ENCODE measurements at regions not wholly inside any gene's neighbourhood (a gene's known extent, or its start where the extent isn't known, plus 50 kb on each side); places are given as distances from the start of the nearest gene placed in this dataset.
A peak's percentile ranks its signal among the peaks of the same experiment; 100 is the strongest.
"Not testable (repeated sequence)": the region's sequence is repeated elsewhere in the genome, so short reads cannot be mapped to it uniquely, and the experiment has no call there.

DNA sequence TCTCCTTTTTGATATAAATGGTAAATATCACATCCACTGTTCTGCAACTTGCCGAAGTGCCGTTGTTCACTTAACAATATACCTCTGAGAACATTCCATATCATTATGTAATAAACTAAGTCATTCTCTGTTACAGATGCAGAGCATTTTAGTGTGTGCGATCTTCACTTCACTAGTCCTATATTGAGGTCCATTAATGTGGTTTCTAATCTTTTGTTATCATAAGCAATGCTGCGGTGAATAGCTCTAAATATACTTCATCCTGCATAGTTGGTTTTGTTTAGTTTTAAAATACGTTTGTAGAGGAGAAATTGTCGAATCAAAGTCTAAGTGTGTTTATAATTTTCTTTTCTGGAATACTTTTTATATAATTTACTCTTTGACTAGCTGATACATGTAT, 280.3 kb upstream of the TRIB2 start:
- DNase-seq = no peak

DNA sequence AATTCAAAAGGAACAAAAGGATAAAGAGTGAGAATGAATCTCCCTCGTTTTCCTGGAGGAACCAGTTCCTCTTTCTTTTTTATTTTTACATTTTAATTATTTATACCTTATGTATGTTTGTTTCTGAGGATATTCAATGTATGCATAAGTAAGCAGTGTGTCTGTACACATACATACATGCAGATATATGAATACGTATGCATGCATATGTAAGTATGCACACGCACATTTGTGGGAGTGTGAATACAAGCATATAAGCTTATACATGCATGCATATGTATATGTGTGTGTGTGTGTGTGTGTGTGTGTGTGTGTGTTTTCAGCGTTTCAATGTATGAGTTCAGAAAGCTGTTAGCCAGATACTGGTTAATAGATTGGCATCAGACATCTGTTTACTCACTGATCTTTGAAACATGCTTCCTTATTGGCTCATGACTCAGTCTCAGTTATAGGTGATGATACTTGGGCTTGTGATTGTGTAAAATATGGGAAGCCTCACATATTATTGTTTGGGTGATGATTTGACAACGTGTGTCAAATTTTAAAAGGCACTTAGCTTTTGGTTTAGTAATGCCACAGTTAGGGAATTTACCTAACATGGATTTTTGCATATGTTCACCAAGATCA, 279.7 kb upstream of the TRIB2 start:
- DNase-seq = no peak

DNA sequence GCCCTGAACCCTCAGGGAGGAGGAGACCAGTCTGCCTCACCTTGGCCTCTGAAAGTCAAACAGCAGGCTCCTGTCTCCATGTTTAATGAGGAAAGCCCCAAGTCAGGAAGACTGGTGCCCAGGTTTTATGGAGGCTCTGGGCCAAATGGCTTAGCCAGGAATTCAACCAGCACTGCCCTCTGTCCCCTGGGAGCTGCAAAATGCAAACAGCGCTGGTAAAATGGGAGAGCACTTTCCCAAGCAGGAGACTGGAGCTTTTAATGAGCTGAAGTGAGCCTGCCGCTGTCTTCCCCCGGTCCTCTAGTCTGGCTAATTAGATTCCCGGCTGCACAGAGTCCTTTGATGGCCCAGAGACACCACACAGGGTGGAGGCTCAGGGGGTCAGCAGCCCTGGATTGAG, 276.0 kb upstream of the TRIB2 start:
- no peak for DNase-seq

DNA sequence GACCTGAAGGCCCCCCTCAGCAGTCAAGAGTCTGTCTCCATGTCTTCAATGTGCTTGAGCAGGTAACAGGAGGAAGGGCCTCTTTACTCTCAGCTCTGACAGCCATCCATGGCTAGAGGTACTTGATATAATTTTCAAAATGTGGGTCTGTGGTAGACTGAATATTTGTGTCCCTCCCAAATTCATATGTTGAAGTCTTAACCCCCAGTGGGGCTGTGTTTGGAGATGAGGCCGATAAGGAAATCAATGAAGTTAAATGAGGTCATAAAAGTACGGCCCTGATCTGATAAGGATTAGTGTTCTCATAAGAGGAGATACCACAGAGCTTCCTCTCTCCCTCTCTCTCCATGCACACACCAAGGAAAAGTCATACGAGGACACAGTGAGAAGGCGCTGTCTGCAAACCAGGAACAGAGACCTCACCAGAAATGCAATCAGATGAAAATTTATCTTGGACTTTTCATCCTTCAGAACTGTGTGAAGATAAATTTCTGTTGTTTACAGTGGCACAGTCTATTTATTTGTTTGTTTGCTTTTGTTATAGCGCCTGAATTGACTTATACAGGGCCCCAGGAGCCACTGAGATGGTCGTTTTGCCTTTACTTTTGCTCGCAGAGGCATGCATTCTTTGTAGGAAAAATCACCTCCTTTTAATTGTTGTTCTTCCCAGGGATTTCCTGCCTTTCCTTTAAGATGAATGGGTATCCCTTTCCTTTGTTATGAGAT, 274.8 kb upstream of the TRIB2 start:
- no peak for DNase-seq

DNA sequence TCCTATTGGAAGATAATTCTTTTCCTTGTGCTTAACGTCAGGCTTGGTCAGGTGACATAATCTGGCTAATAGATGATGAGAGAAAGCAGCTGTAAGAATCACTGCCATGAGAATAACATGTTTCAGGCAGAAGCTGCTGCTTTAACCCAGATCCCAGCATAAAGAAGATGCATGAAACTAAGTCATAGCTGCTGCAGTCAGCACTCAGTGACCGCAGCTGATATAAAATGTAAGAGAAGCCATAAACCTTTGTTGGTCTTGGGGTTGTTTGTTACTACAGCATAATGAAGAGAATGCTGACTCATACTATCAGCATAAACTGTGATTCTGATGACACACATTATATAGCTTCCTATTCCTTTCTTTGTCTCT, 274.3 kb upstream of the TRIB2 start:
- no peak for DNase-seq

DNA sequence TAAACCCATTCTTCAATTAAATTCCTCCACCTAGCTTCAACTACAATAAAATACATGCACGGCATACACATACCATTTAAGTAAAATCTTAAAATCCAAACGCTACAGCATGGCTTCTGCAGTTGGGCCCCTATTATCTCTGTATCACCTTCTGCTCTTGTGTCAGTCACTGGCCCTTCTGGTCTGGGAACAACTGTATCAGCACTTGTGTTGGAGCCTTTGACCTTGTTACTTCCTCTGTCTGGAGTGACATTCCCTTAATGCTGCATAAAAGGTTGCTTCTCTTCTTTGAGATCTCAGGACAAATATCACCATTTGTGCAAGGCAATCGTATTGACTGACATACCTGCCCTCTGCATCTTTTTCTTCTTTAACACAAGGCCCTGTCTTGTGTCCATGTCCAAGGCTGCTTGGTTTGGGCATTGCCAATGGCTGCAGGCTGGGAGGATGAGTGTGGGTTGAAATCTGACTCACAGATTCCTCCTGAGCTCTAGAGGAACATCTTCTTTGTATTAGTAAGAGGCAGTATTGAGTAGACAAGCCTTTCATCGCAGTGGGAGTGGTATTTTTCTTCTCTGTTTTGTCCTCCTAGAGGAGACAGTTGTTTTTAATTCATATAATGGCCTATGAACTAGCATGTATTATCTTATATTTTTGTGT, 267.8 kb upstream of the TRIB2 start:
- no peak for DNase-seq

DNA sequence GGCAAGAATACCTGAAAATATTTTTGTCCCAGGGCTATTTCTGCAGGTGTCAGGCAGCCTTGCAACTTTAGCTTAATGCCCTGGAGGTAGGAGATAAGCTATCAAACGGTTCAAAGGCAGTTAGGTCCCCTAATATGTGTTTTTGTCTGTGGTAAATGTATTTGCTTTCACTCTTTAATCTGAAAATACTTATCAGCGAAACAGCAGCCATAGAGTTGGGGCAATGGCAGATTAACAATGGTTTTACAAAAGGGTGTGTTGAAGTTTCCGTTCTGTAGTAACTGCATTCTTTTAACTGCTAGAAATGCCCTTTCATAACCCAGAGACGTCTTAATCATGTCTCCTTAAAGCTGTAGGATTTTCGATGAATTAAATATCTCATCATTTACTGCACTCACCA, 265.0 kb upstream of the TRIB2 start:
- DNase-seq = no peak

DNA sequence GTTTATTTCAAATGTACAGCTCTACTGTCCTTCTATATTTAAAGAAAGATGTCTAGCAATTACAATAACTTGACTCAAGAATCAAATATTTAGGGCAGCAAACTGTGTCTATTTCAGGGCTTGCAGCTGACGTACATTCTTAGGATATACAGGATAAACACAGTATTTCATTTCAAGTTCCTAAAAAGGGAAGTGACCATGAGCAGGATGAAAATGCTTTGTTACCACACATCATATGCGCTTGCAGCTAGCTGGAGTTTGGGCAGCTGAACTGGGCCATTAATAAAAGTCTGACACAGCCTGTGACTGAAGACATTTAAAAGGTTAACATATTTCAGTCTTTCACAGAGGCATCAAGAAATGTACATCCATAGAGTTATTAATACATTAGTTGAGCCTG, 264.6 kb upstream of the TRIB2 start:
- DNase-seq = no peak

DNA sequence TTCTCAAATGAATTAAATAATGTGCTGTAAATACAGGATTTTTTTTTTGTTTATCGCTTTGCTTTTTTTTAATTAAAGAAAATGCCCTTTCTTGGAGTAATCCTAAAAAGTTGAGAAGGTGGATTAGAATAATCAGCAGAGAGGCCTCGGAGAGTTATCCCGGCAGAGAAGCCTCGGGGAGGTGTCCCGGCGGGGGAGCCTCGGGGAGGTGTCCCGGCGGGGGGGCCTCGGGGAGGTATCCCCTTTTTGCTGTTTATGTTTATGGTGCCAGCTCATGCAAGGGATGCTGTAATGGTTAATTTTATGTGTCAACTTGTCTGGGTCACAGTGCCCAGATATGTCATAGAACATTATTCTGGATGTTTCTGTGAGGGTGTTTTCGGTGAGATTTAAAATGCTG, 263.0 kb upstream of the TRIB2 start:
- DNase-seq = no peak

DNA sequence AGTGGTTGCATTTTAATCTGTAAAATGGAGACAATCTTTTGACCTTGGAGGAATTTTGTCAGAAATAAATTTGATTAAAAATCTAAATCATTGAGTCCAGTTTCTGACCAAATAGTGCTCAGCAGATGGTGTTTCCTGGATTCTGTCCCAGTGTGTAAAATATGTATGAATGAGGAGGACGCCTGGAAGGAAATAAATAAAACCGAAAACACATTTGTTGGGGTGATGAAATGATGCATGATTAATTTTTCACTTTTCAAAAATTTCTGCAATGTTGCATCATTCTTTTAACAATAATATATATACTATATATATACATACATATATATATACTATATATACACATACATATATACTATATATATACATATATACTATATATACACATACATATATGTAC, 261.1 kb upstream of the TRIB2 start:
- DNase-seq = no peak

DNA sequence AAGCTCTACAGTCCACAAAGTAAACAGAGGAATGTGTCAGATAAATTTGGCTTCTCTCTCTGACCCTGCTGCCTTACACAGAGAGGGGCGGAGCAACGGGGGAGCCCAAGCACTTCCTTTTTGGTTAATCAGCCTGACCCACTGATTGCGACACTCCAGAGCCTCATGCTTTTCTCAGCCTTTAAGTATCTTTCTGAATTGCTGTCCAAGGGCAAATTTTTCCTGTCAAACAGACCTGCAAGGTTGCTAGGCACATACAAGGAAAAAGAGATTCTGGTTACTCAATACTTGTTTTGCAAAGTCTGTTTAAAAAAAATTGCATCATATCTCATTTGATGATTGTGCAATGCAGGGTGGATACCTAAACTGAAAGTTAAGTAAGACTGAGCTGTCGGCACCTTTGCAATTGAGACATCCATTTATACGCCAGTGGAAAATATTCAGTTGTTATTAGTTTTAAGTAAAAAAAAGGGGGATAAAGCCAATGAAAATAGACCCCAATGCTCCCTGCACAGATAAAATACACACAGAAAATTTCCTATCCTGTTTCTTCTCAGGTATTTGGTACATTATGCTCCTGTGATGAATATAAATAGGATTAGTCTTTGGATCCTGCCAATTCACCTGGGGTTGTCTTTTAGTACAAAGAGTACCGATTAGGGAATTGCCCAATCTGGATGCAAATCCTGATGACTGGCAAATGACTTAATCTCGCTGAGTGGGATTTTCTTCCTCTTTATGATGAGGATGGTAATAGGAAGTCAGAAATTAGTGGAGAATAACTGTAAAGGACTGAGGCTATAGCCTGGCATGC, 260.2 kb upstream of the TRIB2 start:
- DNase-seq = peak; percentile 54

DNA sequence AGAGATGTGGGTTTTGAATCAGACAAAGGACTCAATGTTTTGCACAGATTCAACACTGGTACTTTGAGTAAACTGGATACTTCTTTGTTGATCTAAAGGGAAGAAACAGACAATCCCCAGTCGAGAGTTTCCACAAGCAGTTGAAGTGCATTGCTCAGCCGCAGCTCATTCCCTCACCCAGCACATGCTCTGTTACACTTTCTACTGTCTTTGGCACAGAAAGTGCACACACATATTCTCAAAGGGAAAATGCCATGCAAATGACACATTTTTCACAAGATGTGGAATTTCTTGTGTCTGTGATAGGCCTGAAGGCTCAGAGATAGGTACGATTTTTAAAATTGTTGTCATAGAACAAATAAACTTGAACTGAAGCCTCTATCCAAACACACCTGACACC, 258.9 kb upstream of the TRIB2 start:
- no peak for DNase-seq

DNA sequence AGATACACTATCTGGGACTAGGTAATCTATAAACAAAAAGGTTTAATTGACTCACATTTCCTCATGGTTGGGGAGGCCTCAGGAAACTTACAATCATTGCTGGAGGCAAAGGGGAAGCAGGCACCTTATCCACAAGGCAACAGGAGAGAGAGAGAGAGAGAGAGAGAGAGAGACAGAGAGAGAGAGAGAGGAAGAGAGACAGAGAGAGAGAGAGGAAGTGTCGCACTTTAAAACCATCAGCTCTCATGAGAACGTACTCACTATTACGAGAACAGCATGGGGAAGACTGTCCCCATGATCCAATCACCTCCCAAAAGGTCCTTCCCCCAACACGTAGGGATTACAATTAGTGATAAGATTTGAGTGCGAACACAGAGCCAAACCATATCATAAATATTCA, 253.5 kb upstream of the TRIB2 start:
- DNase-seq = no peak

DNA sequence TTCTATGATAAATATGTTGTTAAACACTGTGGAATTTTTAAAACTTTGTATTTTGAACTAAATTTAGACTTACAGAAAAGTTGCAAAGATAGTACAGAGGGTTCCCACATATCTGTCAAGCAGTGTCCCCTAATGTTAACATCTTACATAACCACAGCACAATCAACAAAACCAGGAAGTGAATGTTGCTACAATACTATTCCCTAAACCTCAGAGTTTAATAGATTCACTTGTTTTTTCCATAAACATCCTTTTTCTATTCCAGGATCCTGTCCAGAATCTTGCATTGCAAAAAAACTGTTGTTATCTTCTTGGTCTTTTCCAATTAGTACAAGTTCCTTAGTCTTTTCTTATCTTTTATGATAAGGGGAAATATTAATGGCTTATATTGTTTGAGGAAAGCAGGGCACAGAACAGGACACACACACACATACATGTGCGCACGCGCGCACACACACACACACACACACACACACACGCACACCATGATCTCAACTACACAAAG, 251.1 kb upstream of the TRIB2 start:
- no peak for DNase-seq

DNA sequence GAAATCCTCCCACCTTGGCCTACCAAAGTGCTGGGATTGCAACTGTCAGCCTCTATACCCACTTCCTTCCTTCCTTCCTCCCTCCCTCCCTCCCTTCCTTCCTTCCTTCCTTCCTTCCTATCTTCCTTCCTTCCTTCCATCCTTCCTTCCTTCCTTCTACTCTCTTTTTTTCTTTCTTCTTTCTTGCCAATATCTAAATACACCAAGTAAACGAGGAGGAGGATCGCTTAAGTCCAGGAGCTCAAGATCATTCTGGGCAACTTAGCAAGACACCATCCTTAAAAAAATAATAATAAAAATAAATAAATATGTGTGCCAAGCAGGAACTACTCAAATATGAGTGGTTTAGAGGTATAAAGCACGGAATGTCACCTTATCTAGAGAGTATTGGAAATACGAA, 249.4 kb upstream of the TRIB2 start:
- DNase-seq = no peak

DNA sequence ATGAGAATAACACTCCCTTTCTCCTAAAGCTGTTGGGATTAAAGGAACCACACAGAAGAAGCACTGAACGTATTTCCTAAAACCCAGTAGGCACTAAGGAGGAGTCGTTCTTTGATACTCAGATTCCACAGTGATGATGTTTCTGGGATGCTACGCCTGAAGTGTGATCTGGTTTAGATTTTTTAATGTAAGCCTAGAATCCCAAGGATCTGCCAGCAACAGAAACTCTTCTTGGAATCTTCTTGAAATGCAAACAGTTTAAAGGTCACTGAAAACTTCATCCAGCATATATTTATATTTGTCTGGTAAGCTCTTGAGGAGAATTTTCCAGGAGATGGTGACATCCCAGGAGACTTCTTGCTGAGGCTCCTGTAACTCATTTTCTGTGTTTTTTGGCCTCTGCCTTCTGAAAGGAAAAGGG, 247.6 kb upstream of the TRIB2 start:
- no peak for DNase-seq

DNA sequence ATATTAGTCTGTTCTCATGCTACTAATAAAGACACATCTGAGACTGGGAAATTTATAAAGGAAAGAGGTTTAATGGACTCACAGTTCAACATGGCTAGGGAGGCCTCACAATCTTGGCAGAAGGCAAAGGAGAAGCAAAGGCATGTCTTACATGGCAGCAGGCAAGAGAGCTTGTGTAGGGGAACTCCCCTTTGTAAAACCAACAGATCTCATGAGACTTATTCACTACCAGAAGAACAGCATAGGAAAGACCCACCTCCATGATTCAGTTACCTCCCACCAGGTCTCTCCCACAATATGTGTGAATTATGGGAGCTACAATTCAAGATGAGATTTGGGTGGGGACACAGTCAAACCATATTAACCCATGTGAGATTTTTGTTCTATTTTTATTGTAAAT, 244.5 kb upstream of the TRIB2 start:
- DNase-seq = not testable (repeated sequence)

DNA sequence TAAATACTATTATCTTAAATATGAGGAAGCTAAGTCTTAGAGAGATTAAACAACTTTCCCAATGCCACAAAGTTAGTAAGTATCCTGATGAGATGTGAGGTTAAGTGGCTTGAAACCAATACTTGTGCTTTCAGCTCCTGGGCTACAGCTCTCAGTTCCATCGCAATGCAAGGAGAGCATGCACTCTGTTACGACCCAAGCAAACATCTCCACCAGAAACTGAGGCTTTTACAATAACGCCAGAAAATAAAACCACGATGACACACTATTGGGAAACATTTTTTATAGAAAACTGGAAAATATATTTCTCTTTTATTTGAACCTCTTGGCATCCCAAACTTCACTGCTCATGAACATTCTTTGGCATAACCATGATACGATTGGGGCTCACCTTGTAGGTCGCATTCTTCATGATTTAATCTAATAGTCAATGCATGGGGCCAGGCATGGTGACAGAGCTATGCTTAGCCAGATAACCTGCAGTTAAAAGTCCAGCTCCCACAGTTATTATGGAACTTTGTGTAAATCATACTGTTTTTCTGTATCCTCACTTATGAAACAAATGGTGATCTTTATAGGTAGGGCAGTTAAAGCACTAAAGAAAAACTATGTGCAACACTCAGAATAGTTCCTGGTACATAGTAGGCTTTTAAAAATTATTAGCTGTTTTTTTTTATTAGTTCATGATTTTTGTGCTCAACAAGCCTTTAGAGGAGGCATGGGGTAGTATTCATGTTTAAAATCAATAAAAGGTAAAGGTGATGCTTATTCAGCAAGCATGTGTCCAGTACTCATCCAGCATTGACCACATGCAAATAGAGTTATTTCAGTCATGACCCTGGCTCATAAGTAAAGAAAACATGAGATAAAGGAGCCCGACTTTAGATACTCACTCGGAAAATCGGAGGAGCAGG, 238.3 kb upstream of the TRIB2 start:
- DNase-seq = no peak

DNA sequence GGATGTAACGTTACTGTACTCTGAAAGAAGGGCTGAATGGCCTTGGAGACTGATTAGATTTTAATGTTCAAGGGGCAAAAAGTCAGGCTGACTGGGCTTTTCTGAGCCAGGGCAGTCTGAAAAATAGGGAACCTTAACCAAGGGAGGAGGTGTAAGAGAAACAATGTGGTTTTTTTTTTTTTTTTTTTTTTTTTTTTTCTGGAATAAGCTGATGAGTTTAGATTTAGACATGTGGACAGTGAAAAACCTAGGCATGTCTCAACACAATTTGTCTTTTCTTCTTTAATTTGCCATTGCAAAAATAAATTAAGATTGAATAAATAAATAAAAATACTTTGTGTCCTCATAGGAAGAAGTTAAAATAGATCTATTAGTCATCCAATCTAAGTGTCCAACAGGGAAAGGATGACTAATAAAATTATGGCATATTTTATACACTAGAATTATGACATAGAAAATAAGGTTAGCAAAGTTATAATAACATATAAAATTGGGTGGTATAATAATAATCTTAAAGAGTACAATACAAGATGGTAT, 237.6 kb upstream of the TRIB2 start:
- DNase-seq = no peak

DNA sequence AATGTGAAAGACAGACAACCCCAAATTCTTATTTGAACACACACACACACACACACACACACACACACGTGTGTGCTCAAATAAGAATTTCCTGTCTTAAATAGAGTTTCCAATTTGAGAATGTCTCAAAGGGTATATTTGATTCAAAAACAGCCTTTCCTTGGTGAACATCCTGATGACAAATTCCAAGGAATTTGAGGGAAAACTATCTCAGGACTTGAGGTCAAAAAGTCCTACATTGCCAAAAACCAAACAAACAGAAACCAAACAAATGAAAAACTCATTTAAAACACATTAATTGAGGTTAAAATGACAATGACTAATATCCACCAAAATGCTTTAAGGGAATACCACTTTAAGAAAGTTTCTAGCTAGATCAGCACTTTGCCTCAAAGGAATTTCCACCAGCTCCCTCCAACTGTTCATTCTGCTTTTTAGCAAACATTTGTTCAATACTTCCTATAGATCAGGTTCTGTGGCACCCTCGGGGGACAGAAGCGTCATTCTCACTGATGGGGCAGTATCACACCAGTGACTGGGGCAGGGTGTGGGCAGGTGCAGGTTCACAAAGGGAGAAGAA, 232.1 kb upstream of the TRIB2 start:
- no peak for DNase-seq

Measured in NCI-H2029 (cell line).